Tibial nerve (tissue), 4 donors: ENCODE measurements at regions not wholly inside any gene's neighbourhood (a gene's known extent, or its start where the extent isn't known, plus 50 kb on each side); places are given as distances from the start of the nearest gene placed in this dataset.

Experiments
- DNase-seq, 2 donors: peaks; one replicate each; pipeline ENCODE4 v3.0.0-alpha.2; 2019; ENCODE audit warnings: low spot score in 2 of 2
- H3K27ac ChIP-seq, 4 donors: fragments of 200-600 bp; sonication (generic) in 3 of 4; one replicate each; pipeline ENCODE4 v1.5.1; 2017 to 2019; ENCODE audit warnings: mild to moderate bottlenecking in 1 of 4
- H3K27me3 ChIP-seq, 2 donors: fragments of 200-600 bp; sonication (generic) in 1 of 2; one replicate each; pipeline versions ENCODE4 v1.5.1 to v1.6.0; 2017 to 2019
- H3K36me3 ChIP-seq, 3 donors: fragments of 200-600 bp; sonication (generic); one replicate each; pipeline ENCODE4 v1.5.1; 2018 to 2019
- H3K4me1 ChIP-seq, 4 donors: fragments of 200-600 bp; sonication (generic) in 3 of 4; one replicate each; pipeline ENCODE4 v1.5.1; 2017 to 2019
- H3K4me3 ChIP-seq, 4 donors: fragments of 200-600 bp; sonication (generic) in 3 of 4; one replicate each; pipeline ENCODE4 v1.5.1; 2017 to 2019; ENCODE audit warnings: mild to moderate bottlenecking in 1 of 4, moderate library complexity in 1 of 4
- H3K9me3 ChIP-seq, 4 donors: fragments of 200-600 bp; sonication (generic) in 3 of 4; one replicate each; pipeline ENCODE4 v1.5.1; 2017 to 2019
- CTCF ChIP-seq, 5 experiments: fragments of 200-600 bp in 3 of 5; fragments of 450-650 bp in 2 of 5; sonication (generic) in 3 of 5; IDR thresholded peaks; one replicate each; pipeline ENCODE4 v1.5.1; 2016 to 2019; ENCODE audit warnings: antibody characterized with exemption in 5 of 5, mild to moderate bottlenecking in 3 of 5, moderate library complexity in 2 of 5
- EP300 ChIP-seq, 2 donors: sonication (generic); formaldehyde crosslinking; IDR thresholded peaks; one replicate each; pipeline ENCODE4 v1.6.1; 2017; ENCODE audit warnings: antibody characterized with exemption in 2 of 2, mild to moderate bottlenecking in 1 of 2
- POLR2A ChIP-seq, 2 donors: fragments of 450-650 bp; IDR thresholded peaks; one replicate each; pipeline ENCODE4 v1.6.1; 2017; ENCODE audit warnings: antibody characterized with exemption in 2 of 2, mild to moderate bottlenecking in 2 of 2, moderate library complexity in 2 of 2
- WGBS, 2 donors: methylation state at CpG; one replicate each; pipeline ENCODE4 v1.1.5; 2018; 5-methylcytosine and 5-hydroxymethylcytosine counted together

GRCh38 chr6:144349690-144350527 lies 64.8 kb downstream of the UTRN start:
- no peak for TF ChIP-seq POLR2A (IDR thresholded peaks at IDR 0.05)
- peak in 1 of 2 donors; percentile 74 for TF ChIP-seq EP300 (IDR thresholded peaks at IDR 0.05)
- TF ChIP-seq CTCF (IDR thresholded peaks at IDR 0.05) = no peak
- H3K4me1 ChIP-seq = peaks cover 0 to 77% (median 43%) of the 10 kb centered on the region in 4 donors

GRCh38 chr6:144350528-144350880 lies 65.4 kb downstream of the UTRN start:
- no peak overlapping the region for H3K4me3 ChIP-seq
- H3K27ac ChIP-seq = peak overlapping the region in 3 of 4 donors; percentile 2 to 76 (median 18)
- WGBS, 2 donors = 20 to 37% methylated on average over 2 of the region's 2 CpGs
- no peaks in the 10 kb centered on the region for H3K27me3 ChIP-seq
- H3K36me3 ChIP-seq = no peaks in the 10 kb centered on the region
- no peaks in the 10 kb centered on the region for H3K9me3 ChIP-seq
- DNase-seq = no peak
- TF ChIP-seq CTCF (IDR thresholded peaks at IDR 0.05) (no peak), EP300 (IDR thresholded peaks at IDR 0.05) (no peak), POLR2A (IDR thresholded peaks at IDR 0.05) (no peak)
- peaks cover 0 to 75% (median 40%) of the 10 kb centered on the region in 4 donors for H3K4me1 ChIP-seq

More at GRCh38 chr6:144349690-144350527, 64.8 kb downstream of the UTRN start:
- H3K27ac ChIP-seq = peak overlapping the region in 3 of 4 donors; percentile 18 to 76 (median 58)
- WGBS, 2 donors = 26 to 38% methylated on average over 8 of the region's 8 CpGs
- DNase-seq = no peak
- no peaks in the 10 kb centered on the region for H3K36me3 ChIP-seq
- H3K9me3 ChIP-seq = no peaks in the 10 kb centered on the region
- no peaks in the 10 kb centered on the region for H3K27me3 ChIP-seq
- H3K4me3 ChIP-seq = no peak overlapping the region

- H3K4me3 ChIP-seq = no peak overlapping the region
- WGBS, 2 donors = 62 to 65% methylated on average over 8 of the region's 8 CpGs
- no peak for DNase-seq
- no peaks in the 10 kb centered on the region for H3K36me3 ChIP-seq
- peaks cover 0 to 74% (median 40%) of the 10 kb centered on the region in 4 donors for H3K4me1 ChIP-seq
- no peaks in the 10 kb centered on the region for H3K27me3 ChIP-seq
- TF ChIP-seq EP300 (IDR thresholded peaks at IDR 0.05) (no peak), CTCF (IDR thresholded peaks at IDR 0.05) (no peak), POLR2A (IDR thresholded peaks at IDR 0.05) (no peak)
- H3K27ac ChIP-seq = peak overlapping the region in 3 of 4 donors; percentile 18 to 76 (median 46)
- no peaks in the 10 kb centered on the region for H3K9me3 ChIP-seq
These were observed 66.4 kb downstream of the UTRN start for GRCh38 chr6:144351379-144352127.

- WGBS, 2 donors = 75 to 81% methylated on average over 2 of the region's 2 CpGs
- H3K27ac ChIP-seq = peak overlapping the region in 3 of 4 donors; percentile 18 to 76 (median 46)
- no peak for DNase-seq
- peaks cover 0 to 71% (median 37%) of the 10 kb centered on the region in 4 donors for H3K4me1 ChIP-seq
- H3K9me3 ChIP-seq = no peaks in the 10 kb centered on the region
- H3K36me3 ChIP-seq = no peaks in the 10 kb centered on the region
- no peaks in the 10 kb centered on the region for H3K27me3 ChIP-seq
- no peak overlapping the region for H3K4me3 ChIP-seq
- TF ChIP-seq CTCF (IDR thresholded peaks at IDR 0.05) (no peak), EP300 (IDR thresholded peaks at IDR 0.05) (no peak), POLR2A (IDR thresholded peaks at IDR 0.05) (no peak)
These were observed 67.2 kb downstream of the UTRN start for GRCh38 chr6:144352331-144352730.

GRCh38 chr6:144353871-144354314 lies 68.8 kb downstream of the UTRN start:
- H3K36me3 ChIP-seq = no peaks in the 10 kb centered on the region
- no peak overlapping the region for H3K27ac ChIP-seq
- no peaks in the 10 kb centered on the region for H3K27me3 ChIP-seq
- TF ChIP-seq CTCF (IDR thresholded peaks at IDR 0.05) = no peak
- TF ChIP-seq EP300 (IDR thresholded peaks at IDR 0.05) = no peak
- TF ChIP-seq POLR2A (IDR thresholded peaks at IDR 0.05) = no peak
- H3K9me3 ChIP-seq = no peaks in the 10 kb centered on the region
- no peak overlapping the region for H3K4me3 ChIP-seq
- peaks cover 0 to 79% (median 36%) of the 10 kb centered on the region in 4 donors for H3K4me1 ChIP-seq
- no peak for DNase-seq
- WGBS, 2 donors = 80 to 90% methylated on average over 5 of the region's 5 CpGs
